WTC11 (cell line): ENCODE measurements at regions not wholly inside any gene's neighbourhood (a gene's known extent, or its start where the extent isn't known, plus 50 kb on each side); places are given as distances from the start of the nearest gene placed in this dataset.

Source experiments
- EMX1 ChIP-seq: fragments of 250-450 bp; sonication (Bioruptor Pico); IDR thresholded peaks from 2 replicates; pipeline ENCODE4 v1.8.0; 2021; ENCODE audit warnings: mild to moderate bottlenecking
- FOXP1 ChIP-seq: sonication (generic); formaldehyde crosslinking; IDR thresholded peaks from 2 replicates; pipeline ENCODE4 v1.8.0; 2022; ENCODE audit warnings: missing genetic modification reagents, mild to moderate bottlenecking, moderate library complexity, borderline replicate concordance
- JUN ChIP-seq: sonication (generic); formaldehyde crosslinking; IDR thresholded peaks from 2 replicates; pipeline ENCODE4 v1.8.0; 2023; ENCODE audit warnings: mild to moderate bottlenecking, missing genetic modification reagents
- NR2C2 ChIP-seq: sonication (generic); formaldehyde crosslinking; IDR thresholded peaks from 2 replicates; pipeline ENCODE4 v1.8.0; 2022; ENCODE audit warnings: mild to moderate bottlenecking, missing genetic modification reagents
- TCF7 ChIP-seq: sonication (generic); formaldehyde crosslinking; IDR thresholded peaks from 2 replicates; pipeline ENCODE4 v1.8.0; 2022; ENCODE audit warnings: mild to moderate bottlenecking, low read depth, missing genetic modification reagents, moderate library complexity
- ZBTB21 ChIP-seq: sonication (generic); formaldehyde crosslinking; IDR thresholded peaks from 2 replicates; pipeline ENCODE4 v1.8.1; 2023; ENCODE audit warnings: mild to moderate bottlenecking, missing genetic modification reagents, borderline replicate concordance
- ZNF232 ChIP-seq: sonication (generic); formaldehyde crosslinking; IDR thresholded peaks from 2 replicates; pipeline ENCODE4 v1.8.0; 2022; ENCODE audit warnings: mild to moderate bottlenecking, missing genetic modification reagents
- ZNF423 ChIP-seq: fragments of 250-450 bp; sonication (Bioruptor Pico); IDR thresholded peaks from 2 replicates; pipeline ENCODE4 v2.1.2; 2022; ENCODE audit warnings: mild to moderate bottlenecking, moderate library complexity
- TF ChIP-seq, protein P1 (sequence below): fragments of 200-600 bp; IDR thresholded peaks from 2 replicates; pipeline ENCODE4 v1.8.0; 2022; ENCODE audit warnings: antibody characterized with exemption
- TF ChIP-seq, protein P2 (sequence below): sonication (generic); formaldehyde crosslinking; conservative IDR thresholded peaks from 2 replicates; pipeline ENCODE4 v1.8.1; 2022; ENCODE audit warnings: mild to moderate bottlenecking, missing genetic modification reagents
- TF ChIP-seq, protein P3 (sequence below): sonication (generic); formaldehyde crosslinking; IDR thresholded peaks from 2 replicates; pipeline ENCODE4 v1.8.1; 2023; ENCODE audit warnings: mild to moderate bottlenecking, missing genetic modification reagents, moderate library complexity
- TF ChIP-seq, protein P4 (sequence below): sonication (generic); formaldehyde crosslinking; IDR thresholded peaks from 2 replicates; pipeline ENCODE4 v1.8.1; 2023; ENCODE audit warnings: mild to moderate bottlenecking, moderate library complexity, missing genetic modification reagents
- TF ChIP-seq, protein P5 (sequence below): sonication (generic); formaldehyde crosslinking; IDR thresholded peaks from 2 replicates; pipeline ENCODE4 v1.8.1; 2023; ENCODE audit warnings: mild to moderate bottlenecking, missing genetic modification reagents

DNA sequence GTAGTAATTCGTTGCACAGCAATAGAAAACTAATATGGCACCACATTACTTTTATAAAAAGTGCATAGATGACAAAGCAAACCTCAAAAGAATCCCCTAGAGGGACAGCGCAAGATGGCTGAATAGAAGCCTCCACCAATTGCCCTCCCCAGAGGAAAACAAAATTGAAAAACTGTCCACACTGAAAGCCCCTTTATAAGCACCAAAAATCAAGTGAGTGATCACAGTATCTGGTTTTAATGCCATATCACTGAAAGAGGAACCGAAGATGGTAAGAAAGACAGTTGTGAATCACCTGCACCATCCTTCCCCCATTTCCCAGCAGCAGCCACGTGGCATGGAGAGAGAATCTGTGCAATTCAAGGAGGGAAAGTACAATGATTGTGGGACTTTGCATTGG is 522.2 kb downstream of the GLUD2 start:
- TF ChIP-seq, protein P1, sequence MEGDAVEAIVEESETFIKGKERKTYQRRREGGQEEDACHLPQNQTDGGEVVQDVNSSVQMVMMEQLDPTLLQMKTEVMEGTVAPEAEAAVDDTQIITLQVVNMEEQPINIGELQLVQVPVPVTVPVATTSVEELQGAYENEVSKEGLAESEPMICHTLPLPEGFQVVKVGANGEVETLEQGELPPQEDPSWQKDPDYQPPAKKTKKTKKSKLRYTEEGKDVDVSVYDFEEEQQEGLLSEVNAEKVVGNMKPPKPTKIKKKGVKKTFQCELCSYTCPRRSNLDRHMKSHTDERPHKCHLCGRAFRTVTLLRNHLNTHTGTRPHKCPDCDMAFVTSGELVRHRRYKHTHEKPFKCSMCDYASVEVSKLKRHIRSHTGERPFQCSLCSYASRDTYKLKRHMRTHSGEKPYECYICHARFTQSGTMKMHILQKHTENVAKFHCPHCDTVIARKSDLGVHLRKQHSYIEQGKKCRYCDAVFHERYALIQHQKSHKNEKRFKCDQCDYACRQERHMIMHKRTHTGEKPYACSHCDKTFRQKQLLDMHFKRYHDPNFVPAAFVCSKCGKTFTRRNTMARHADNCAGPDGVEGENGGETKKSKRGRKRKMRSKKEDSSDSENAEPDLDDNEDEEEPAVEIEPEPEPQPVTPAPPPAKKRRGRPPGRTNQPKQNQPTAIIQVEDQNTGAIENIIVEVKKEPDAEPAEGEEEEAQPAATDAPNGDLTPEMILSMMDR: no peak
- TF ChIP-seq ZBTB21 (no peak), EMX1 (no peak), TCF7 (CRISPR knock-in tag) (no peak), FOXP1 (CRISPR knock-in tag) (no peak), ZNF423 (no peak), JUN (no peak), ZNF232 (CRISPR knock-in tag) (no peak), NR2C2 (CRISPR knock-in tag) (no peak)
- TF ChIP-seq, protein P2, sequence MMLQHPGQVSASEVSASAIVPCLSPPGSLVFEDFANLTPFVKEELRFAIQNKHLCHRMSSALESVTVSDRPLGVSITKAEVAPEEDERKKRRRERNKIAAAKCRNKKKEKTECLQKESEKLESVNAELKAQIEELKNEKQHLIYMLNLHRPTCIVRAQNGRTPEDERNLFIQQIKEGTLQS (CRISPR knock-in tag): no peak
- TF ChIP-seq, protein P3, sequence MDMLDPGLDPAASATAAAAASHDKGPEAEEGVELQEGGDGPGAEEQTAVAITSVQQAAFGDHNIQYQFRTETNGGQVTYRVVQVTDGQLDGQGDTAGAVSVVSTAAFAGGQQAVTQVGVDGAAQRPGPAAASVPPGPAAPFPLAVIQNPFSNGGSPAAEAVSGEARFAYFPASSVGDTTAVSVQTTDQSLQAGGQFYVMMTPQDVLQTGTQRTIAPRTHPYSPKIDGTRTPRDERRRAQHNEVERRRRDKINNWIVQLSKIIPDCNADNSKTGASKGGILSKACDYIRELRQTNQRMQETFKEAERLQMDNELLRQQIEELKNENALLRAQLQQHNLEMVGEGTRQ (CRISPR knock-in tag): no peak
- TF ChIP-seq, protein P4, sequence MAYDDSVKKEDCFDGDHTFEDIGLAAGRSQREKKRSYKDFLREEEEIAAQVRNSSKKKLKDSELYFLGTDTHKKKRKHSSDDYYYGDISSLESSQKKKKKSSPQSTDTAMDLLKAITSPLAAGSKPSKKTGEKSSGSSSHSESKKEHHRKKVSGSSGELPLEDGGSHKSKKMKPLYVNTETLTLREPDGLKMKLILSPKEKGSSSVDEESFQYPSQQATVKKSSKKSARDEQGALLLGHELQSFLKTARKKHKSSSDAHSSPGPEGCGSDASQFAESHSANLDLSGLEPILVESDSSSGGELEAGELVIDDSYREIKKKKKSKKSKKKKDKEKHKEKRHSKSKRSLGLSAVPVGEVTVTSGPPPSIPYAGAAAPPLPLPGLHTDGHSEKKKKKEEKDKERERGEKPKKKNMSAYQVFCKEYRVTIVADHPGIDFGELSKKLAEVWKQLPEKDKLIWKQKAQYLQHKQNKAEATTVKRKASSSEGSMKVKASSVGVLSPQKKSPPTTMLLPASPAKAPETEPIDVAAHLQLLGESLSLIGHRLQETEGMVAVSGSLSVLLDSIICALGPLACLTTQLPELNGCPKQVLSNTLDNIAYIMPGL (CRISPR knock-in tag): no peak
- TF ChIP-seq, protein P5, sequence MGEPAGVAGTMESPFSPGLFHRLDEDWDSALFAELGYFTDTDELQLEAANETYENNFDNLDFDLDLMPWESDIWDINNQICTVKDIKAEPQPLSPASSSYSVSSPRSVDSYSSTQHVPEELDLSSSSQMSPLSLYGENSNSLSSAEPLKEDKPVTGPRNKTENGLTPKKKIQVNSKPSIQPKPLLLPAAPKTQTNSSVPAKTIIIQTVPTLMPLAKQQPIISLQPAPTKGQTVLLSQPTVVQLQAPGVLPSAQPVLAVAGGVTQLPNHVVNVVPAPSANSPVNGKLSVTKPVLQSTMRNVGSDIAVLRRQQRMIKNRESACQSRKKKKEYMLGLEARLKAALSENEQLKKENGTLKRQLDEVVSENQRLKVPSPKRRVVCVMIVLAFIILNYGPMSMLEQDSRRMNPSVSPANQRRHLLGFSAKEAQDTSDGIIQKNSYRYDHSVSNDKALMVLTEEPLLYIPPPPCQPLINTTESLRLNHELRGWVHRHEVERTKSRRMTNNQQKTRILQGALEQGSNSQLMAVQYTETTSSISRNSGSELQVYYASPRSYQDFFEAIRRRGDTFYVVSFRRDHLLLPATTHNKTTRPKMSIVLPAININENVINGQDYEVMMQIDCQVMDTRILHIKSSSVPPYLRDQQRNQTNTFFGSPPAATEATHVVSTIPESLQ (CRISPR knock-in tag): no peak
